T-cell (primary cell): ENCODE measurements at regions not wholly inside any gene's neighbourhood (a gene's known extent, or its start where the extent isn't known, plus 50 kb on each side); places are given as distances from the start of the nearest gene placed in this dataset.

Experiments
- ATAC-seq, 4 experiments: fragments of 200-7000 bp in 3 of 4; fragments of 150-1000 bp in 1 of 4; cut with Tn5 transposase; replicated peaks in 1 of 4; 1 replicate in 3 of 4; 2 replicates in 1 of 4; pipeline ENCODE4 v1.10.0; 2021; ENCODE audit warnings: moderate library complexity in 3 of 4, mild to moderate bottlenecking in 2 of 4, moderate number of reproducible peaks in 1 of 4
- CTCF ChIA-PET, 2 donors: fragments of 300-600 bp; sonication (Branson Sonifier 250); formaldehyde crosslinking; loops; one replicate each; lab custom pipeline; 2022; ENCODE audit warnings: antibody characterized with exemption in 2 of 2; lab: Charles Lee
- POLR2A ChIA-PET, 2 donors: fragments of 300-600 bp; sonication (Branson Sonifier 250); formaldehyde crosslinking; loops; one replicate each; lab custom pipeline; 2022; ENCODE audit warnings: antibody characterized with exemption in 2 of 2; lab: Charles Lee
- DNase-seq, 35 experiments: peaks; one replicate each; pipeline versions ENCODE4 v3.0.0 to v3.0.0-alpha.2; 2013 to 2023
- H3K27ac ChIP-seq: one replicate; pipeline ENCODE4 v1.5.1; 2013; ENCODE audit warnings: low read length
- H3K27me3 ChIP-seq, 2 experiments: replicated peaks in 1 of 2; 1 replicate in 1 of 2; 2 replicates in 1 of 2; pipeline versions ENCODE4 v1.6.1 to v1.7.0; 2013; ENCODE audit warnings: low read length in 1 of 2, mixed read lengths in 1 of 2; ENCODE audit not compliant: control insufficient read depth in 2 of 2, insufficient read depth in 2 of 2; ENCODE audit errors: extremely low read depth in 1 of 2
- H3K36me3 ChIP-seq, 2 donors: 1 replicate in 1 of 2; 2 replicates in 1 of 2; pipeline versions ENCODE4 v1.6.1 to v1.7.0; 2013; ENCODE audit warnings: low read length in 1 of 2; ENCODE audit not compliant: control insufficient read depth in 2 of 2, insufficient read depth in 1 of 2; ENCODE audit errors: extremely low read depth in 1 of 2
- H3K4me1 ChIP-seq, 2 experiments: 1 replicate in 1 of 2; 2 replicates in 1 of 2; pipeline versions ENCODE4 v1.6.1 to v1.7.0; 2013; ENCODE audit warnings: low read length in 2 of 2, mixed read lengths in 1 of 2; ENCODE audit not compliant: insufficient read depth in 2 of 2, control insufficient read depth in 1 of 2; ENCODE audit errors: extremely low read depth in 1 of 2
- H3K4me3 ChIP-seq, 2 donors: 1 replicate in 1 of 2; 2 replicates in 1 of 2; pipeline versions ENCODE4 v1.5.1 to v1.7.0; 2013; ENCODE audit warnings: mild to moderate bottlenecking in 2 of 2, low read length in 1 of 2, moderate library complexity in 1 of 2; ENCODE audit not compliant: control insufficient read depth in 1 of 2; ENCODE audit errors: extremely low read depth in 1 of 2
- H3K9me3 ChIP-seq: 2 replicates; pipeline ENCODE4 v1.7.0; 2013
- H3K27ac Mint-ChIP-seq, 2 donors: one replicate each; pipeline ENCODE4 v1.8.0; 2020 to 2021; ENCODE audit warnings: mild to moderate bottlenecking in 2 of 2, mixed read lengths in 2 of 2
- H3K27me3 Mint-ChIP-seq, 2 donors: one replicate each; pipeline ENCODE4 v1.8.0; 2021 to 2022; ENCODE audit warnings: mixed read lengths in 2 of 2
- H3K36me3 Mint-ChIP-seq: one replicate; pipeline ENCODE4 v1.8.0; 2021; ENCODE audit warnings: mixed read lengths
- H3K4me1 Mint-ChIP-seq, 3 donors: one replicate each; pipeline ENCODE4 v1.8.0; 2020 to 2022; ENCODE audit warnings: mixed read lengths in 3 of 3, mild to moderate bottlenecking in 1 of 3
- H3K4me3 Mint-ChIP-seq, 3 donors: one replicate each; pipeline ENCODE4 v1.8.0; 2020 to 2022; ENCODE audit warnings: mild to moderate bottlenecking in 3 of 3, mixed read lengths in 3 of 3, moderate library complexity in 3 of 3
- H3K9me3 Mint-ChIP-seq, 3 donors: one replicate each; pipeline ENCODE4 v1.8.0; 2020 to 2022; ENCODE audit warnings: mixed read lengths in 3 of 3
- WGBS: methylation state at CpG from one replicate; pipeline ENCODE4 v1.1.5; 2013; ENCODE audit warnings: missing lambda C conversion rate; ENCODE audit not compliant: insufficient coverage; 5-methylcytosine and 5-hydroxymethylcytosine counted together

DNA sequence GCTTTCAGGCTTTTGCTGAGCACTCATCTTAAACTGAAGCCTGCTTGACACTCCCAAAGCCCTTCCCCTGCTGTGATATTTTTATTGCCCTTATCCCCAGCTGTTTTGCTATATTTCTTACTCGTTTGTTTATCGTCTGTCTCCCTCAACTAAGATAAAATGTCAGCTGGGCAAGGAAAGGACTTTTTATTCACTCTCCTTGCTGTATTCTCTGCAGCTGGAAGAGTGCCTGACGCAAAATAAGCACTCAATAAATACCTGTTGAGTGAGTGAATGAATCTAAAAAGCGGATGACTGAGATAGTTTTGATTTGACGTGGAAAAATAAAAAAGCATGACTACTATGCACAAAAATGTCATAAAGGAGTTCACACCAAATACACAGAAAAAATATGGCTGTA lies 84.8 kb upstream of the POMGNT2 start:
- Histone ChIP-seq H3K9me3 (no peaks in the 10 kb centered on the region), H3K27ac (no peak overlapping the region), H3K4me1 (peaks cover 40 to 45% of the 10 kb centered on the region in 2 experiments), H3K36me3 (no peaks in the 10 kb centered on the region), H3K4me3 (no peak overlapping the region), H3K27me3 (no peaks in the 10 kb centered on the region)
- ATAC-seq (no peak), DNase-seq (no peak)
- H3K4me1 Mint-ChIP-seq = peaks cover 45 to 58% (median 51%) of the 10 kb centered on the region in 3 donors
- H3K27ac Mint-ChIP-seq = no peak overlapping the region
- H3K9me3 Mint-ChIP-seq = peaks cover 0 to 11% (median 5%) of the 10 kb centered on the region in 3 donors
- ChIA-PET POLR2A (no interaction called here), CTCF (no interaction called here)
- WGBS = no CpG with 5 or more reads among the region's 5 CpGs
- no peaks in the 10 kb centered on the region for H3K27me3 Mint-ChIP-seq
- peaks cover 11% of the 10 kb centered on the region for H3K36me3 Mint-ChIP-seq
- no peak overlapping the region for H3K4me3 Mint-ChIP-seq

DNA sequence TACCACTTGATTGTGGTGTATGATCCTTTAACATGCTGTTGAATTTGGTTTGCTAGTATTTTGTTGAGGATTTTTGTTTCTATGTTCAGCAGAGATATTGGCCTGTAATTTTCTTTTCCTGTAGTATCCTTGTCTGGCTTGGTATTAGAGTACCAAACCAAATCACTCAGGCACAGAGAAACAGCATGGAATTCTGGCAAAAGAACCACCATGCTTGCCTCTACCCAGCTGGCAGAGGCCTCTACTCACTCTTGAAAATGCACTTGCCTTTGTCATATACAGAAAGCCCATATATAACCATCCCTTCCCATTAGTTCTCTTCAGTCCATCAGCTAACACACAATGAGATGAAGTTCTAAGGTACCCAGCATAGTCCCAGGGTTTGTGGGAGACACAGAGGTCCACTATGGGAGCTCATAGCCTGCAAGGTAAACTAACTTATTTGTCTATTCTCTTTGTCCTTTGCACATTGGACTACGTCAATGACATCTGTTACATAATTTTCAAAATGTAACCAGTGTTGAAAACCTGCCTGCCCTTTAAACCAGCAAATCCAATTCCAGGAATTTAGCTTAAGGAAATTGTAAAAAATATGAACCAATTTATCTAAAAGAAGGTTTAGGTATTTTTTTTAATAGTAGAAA lies 82.1 kb upstream of the POMGNT2 start:
- Mint-ChIP-seq H3K9me3 (peaks cover 0 to 11% (median 5%) of the 10 kb centered on the region in 3 donors), H3K27me3 (no peaks in the 10 kb centered on the region), H3K27ac (no peak overlapping the region), H3K4me3 (no peak overlapping the region), H3K36me3 (peaks cover 11% of the 10 kb centered on the region), H3K4me1 (peaks cover 32 to 46% (median 34%) of the 10 kb centered on the region in 3 donors)
- ChIA-PET CTCF (no interaction called here), POLR2A (no interaction called here)
- Histone ChIP-seq H3K9me3 (no peaks in the 10 kb centered on the region), H3K36me3 (no peaks in the 10 kb centered on the region), H3K4me1 (peaks cover 13 to 20% of the 10 kb centered on the region in 2 experiments), H3K4me3 (no peak overlapping the region), H3K27ac (no peak overlapping the region), H3K27me3 (no peaks in the 10 kb centered on the region)
- ATAC-seq (no peak), DNase-seq (no peak)
- no CpG with 5 or more reads among the region's 1 CpG for WGBS

DNA sequence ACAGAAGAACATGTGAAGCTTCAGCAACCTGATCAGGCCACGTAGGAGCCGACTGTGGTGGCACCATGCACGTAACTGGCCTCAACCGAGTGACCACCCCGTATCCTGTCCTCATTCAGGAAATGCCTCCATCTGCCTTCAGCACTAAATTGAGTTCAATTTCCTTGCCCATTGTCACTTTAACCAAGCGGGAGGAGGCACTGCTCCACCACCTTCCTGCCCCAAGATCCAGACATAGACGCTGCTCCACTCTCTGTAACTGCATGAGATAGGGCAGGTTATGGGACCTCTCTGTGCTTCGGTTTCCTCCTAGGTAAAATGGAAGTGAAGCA lies 80.1 kb upstream of the POMGNT2 start:
- ChIA-PET POLR2A (no interaction called here), CTCF (no interaction called here)
- no peak for ATAC-seq
- no peaks in the 10 kb centered on the region for H3K27me3 Mint-ChIP-seq
- DNase-seq = no peak
- peaks cover 13 to 21% of the 10 kb centered on the region in 2 experiments for H3K4me1 ChIP-seq
- H3K27ac Mint-ChIP-seq = peak overlapping the region in 1 of 2 donors; percentile 24
- 100% methylated on average over 5 of the region's 8 CpGs for WGBS
- no peaks in the 10 kb centered on the region for H3K27me3 ChIP-seq
- H3K4me3 ChIP-seq = no peak overlapping the region
- H3K4me1 Mint-ChIP-seq = peaks cover 29 to 42% (median 33%) of the 10 kb centered on the region in 3 donors
- H3K9me3 ChIP-seq = no peaks in the 10 kb centered on the region
- no peaks in the 10 kb centered on the region for H3K36me3 ChIP-seq
- no peak overlapping the region for H3K4me3 Mint-ChIP-seq
- H3K36me3 Mint-ChIP-seq = peaks cover 11% of the 10 kb centered on the region
- H3K27ac ChIP-seq = no peak overlapping the region
- peaks cover 0 to 11% (median 5%) of the 10 kb centered on the region in 3 donors for H3K9me3 Mint-ChIP-seq

DNA sequence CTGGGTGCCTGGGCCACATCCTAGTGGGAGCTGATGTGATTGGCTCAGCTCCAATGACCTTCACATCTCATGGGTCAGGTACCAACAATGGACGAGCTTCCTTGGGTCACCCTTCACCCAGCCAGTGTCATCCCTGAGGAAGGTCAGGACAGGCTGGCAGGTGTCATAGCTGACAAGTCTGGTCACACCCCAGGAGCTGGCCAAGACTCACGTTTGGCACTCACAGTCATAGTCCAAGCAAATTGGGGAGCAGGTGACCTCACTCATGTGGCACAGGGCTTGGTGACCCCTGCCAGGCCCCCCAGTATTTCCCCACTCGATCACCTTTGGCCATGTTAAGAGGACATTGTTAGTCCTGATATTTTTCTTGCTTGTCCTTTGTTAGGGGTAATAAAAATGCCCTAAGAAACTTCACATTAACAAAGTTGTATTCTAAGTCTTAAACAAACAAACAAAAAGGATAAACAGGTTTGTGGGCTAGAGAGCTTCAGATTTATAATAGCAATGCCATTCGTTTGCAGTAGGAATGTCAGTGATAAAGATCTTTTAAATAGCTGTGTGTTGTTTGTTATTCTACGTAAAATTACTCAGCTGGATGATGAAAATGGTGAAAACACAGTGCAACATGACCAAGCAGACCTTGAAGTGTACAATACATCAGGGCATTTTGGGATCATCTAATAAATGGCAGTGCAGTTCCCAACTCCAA lies 79.5 kb upstream of the POMGNT2 start:
- H3K9me3 Mint-ChIP-seq = peaks cover 0 to 11% (median 5%) of the 10 kb centered on the region in 3 donors
- H3K36me3 Mint-ChIP-seq = peaks cover 11% of the 10 kb centered on the region
- Histone ChIP-seq H3K36me3 (no peaks in the 10 kb centered on the region), H3K27me3 (no peaks in the 10 kb centered on the region), H3K4me3 (no peak overlapping the region), H3K27ac (no peak overlapping the region), H3K4me1 (peaks cover 17 to 26% of the 10 kb centered on the region in 2 experiments), H3K9me3 (no peaks in the 10 kb centered on the region)
- peaks cover 34 to 42% (median 38%) of the 10 kb centered on the region in 3 donors for H3K4me1 Mint-ChIP-seq
- DNase-seq (no peak), ATAC-seq (no peak)
- 80% methylated on average over 3 of the region's 5 CpGs for WGBS
- no peaks in the 10 kb centered on the region for H3K27me3 Mint-ChIP-seq
- ChIA-PET POLR2A (no interaction called here), CTCF (no interaction called here)
- no peak overlapping the region for H3K4me3 Mint-ChIP-seq
- no peak overlapping the region for H3K27ac Mint-ChIP-seq

DNA sequence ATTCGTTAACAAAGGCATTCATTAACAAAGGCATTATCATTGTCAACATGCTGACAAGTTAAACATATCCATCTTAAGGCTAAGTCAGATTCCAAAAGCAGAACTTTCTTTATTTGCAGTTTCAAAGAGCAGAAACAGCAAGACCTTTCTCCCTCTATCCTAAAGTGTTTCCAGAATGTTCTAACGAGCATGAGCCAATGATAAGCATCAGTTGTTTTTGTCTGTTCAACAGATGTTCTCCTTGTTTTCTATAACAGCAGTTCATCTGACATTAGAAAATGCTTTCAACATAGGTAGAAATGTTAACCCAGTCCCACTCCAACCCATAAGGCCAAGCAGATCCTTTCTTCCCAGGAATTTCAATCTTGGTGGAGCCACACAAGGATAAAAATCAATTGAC lies 77.6 kb upstream of the POMGNT2 start:
- Mint-ChIP-seq H3K4me1 (peaks cover 54 to 56% (median 54%) of the 10 kb centered on the region in 3 donors), H3K27me3 (no peaks in the 10 kb centered on the region), H3K9me3 (peaks cover 0 to 9% (median 0%) of the 10 kb centered on the region in 3 donors), H3K4me3 (no peak overlapping the region), H3K27ac (no peak overlapping the region), H3K36me3 (peaks cover 9% of the 10 kb centered on the region)
- no peaks in the 10 kb centered on the region for H3K36me3 ChIP-seq
- no peak overlapping the region for H3K27ac ChIP-seq
- ATAC-seq = no peak
- POLR2A ChIA-PET = no interaction called here
- WGBS = no CpG with 5 or more reads among the region's 2 CpGs
- no peak for DNase-seq
- no peak overlapping the region for H3K4me3 ChIP-seq
- H3K4me1 ChIP-seq = peaks cover 35 to 46% of the 10 kb centered on the region in 2 experiments
- CTCF ChIA-PET = interaction anchor here in 1 of 2 donors (1.2 kb wide), 1 partner anchor 21 kb away, joined by 6 read pairs; no protein-coding TSS in a partner anchor
- no peaks in the 10 kb centered on the region for H3K9me3 ChIP-seq
- no peaks in the 10 kb centered on the region for H3K27me3 ChIP-seq

DNA sequence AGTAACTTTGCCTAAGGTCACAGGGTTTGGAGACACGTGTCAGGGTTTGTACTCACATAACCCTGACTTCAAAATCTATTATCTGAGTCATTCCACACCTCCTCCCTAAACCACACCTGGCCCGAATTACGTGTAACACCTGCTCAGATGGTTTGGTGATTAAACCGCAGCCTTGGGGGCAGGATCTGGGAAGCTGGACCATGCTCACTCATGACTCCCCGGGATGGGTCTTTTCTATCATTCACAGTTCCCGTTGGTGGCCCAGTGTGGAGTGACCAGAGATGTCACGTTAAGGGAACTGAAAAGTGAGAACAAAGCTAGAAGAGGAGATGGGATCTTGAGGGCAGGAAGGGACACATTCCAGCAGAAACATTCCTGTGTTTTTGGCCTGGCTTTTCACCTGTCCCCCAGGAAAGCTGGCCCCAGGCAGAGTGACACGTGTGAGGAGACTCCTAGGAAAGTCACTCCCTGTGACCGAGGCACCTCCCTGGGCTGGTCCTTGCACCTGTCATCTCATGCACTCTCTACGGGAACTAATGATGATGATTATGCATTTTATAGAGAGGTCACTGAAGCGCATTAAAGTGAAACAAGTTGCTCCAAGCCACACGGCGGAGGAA lies 75.4 kb upstream of the POMGNT2 start:
- H3K27ac Mint-ChIP-seq = peak overlapping the region; percentile 88 to 90
- H3K4me3 ChIP-seq = no peak overlapping the region
- H3K9me3 Mint-ChIP-seq = no peaks in the 10 kb centered on the region
- H3K4me1 Mint-ChIP-seq = peaks cover 69 to 71% (median 69%) of the 10 kb centered on the region in 3 donors
- H3K4me3 Mint-ChIP-seq = peak overlapping the region; percentile 53 to 81 (median 59)
- H3K27me3 ChIP-seq = no peaks in the 10 kb centered on the region
- H3K27me3 Mint-ChIP-seq = no peaks in the 10 kb centered on the region
- ATAC-seq (peak; percentile 63 to 78 (median 76)), DNase-seq (peak in 27 of 35 experiments; percentile 8 to 62 (median 31))
- POLR2A ChIA-PET = no interaction called here
- WGBS = 34% methylated on average over 10 of the region's 13 CpGs
- peaks cover 35 to 53% of the 10 kb centered on the region in 2 experiments for H3K4me1 ChIP-seq
- H3K36me3 Mint-ChIP-seq = no peaks in the 10 kb centered on the region
- H3K36me3 ChIP-seq = no peaks in the 10 kb centered on the region
- no peaks in the 10 kb centered on the region for H3K9me3 ChIP-seq
- peak overlapping the region; percentile 91 for H3K27ac ChIP-seq
- CTCF ChIA-PET = interaction anchor here in 1 of 2 donors (1.1 kb wide), 1 partner anchor 219 kb away, joined by 3 read pairs; no protein-coding TSS in a partner anchor
